GM19395 (cell line): ENCODE measurements at regions not wholly inside any gene's neighbourhood (a gene's known extent, or its start where the extent isn't known, plus 50 kb on each side); places are given as distances from the start of the nearest gene placed in this dataset.
"Not testable (repeated sequence)": the region's sequence is repeated elsewhere in the genome, so short reads cannot be mapped to it uniquely, and the experiment has no call there.

Experiments
- ATAC-seq: cut with Tn5 transposase; IDR thresholded peaks from one replicate; pipeline ENCODE4 v1.9.1; 2021; ENCODE audit warnings: mild to moderate bottlenecking, moderate library complexity; ENCODE audit not compliant: unreplicated experiment

- no peak for ATAC-seq
Observed at GRCh38 chr7:131068604-131069021, 259.1 kb upstream of the MKLN1 start.

- ATAC-seq = no peak
Observed at GRCh38 chr7:131071786-131072504, 255.7 kb upstream of the MKLN1 start.

GRCh38 chr7:131072505-131073091 lies 255.1 kb upstream of the MKLN1 start:
- no peak for ATAC-seq

GRCh38 chr7:131074043-131074442 lies 253.6 kb upstream of the MKLN1 start:
- no peak for ATAC-seq

GRCh38 chr7:131074585-131074984 lies 253.1 kb upstream of the MKLN1 start:
- ATAC-seq = no peak

- no peak for ATAC-seq
Observed at GRCh38 chr7:131075406-131075805, 252.3 kb upstream of the MKLN1 start.

- ATAC-seq = no peak
Observed at GRCh38 chr7:131076032-131076431, 251.6 kb upstream of the MKLN1 start.

GRCh38 chr7:131076711-131077181 lies 250.9 kb upstream of the MKLN1 start:
- ATAC-seq = no peak

- no peak for ATAC-seq
Observed at GRCh38 chr7:131077735-131078134, 249.9 kb upstream of the MKLN1 start.

- ATAC-seq = no peak
Observed at GRCh38 chr7:131080754-131081153, 246.9 kb upstream of the MKLN1 start.

- no peak for ATAC-seq
Observed at GRCh38 chr7:131081308-131081707, 246.4 kb upstream of the MKLN1 start.

- no peak for ATAC-seq
Observed at GRCh38 chr7:131083781-131084180, 243.9 kb upstream of the MKLN1 start.

GRCh38 chr7:131084336-131084735 lies 243.3 kb upstream of the MKLN1 start:
- ATAC-seq = not testable (repeated sequence)

GRCh38 chr7:131087756-131088658 lies 239.7 kb upstream of the MKLN1 start:
- no peak for ATAC-seq

GRCh38 chr7:131090188-131090587 lies 237.5 kb upstream of the MKLN1 start:
- ATAC-seq = no peak

- ATAC-seq = no peak
Observed at GRCh38 chr7:131090886-131091692, 236.6 kb upstream of the MKLN1 start.

- ATAC-seq = no peak
Observed at GRCh38 chr7:131094685-131095084, 233.0 kb upstream of the MKLN1 start.

GRCh38 chr7:131095346-131095745 lies 232.3 kb upstream of the MKLN1 start:
- no peak for ATAC-seq

GRCh38 chr7:131096267-131096927 lies 231.3 kb upstream of the MKLN1 start:
- no peak for ATAC-seq
